Esophagus muscularis mucosa (tissue), 4 donors: ENCODE measurements at regions not wholly inside any gene's neighbourhood (a gene's known extent, or its start where the extent isn't known, plus 50 kb on each side); places are given as distances from the start of the nearest gene placed in this dataset.

Experiments used
- EP300 ChIP-seq: sonication (generic); formaldehyde crosslinking; IDR thresholded peaks from one replicate; pipeline ENCODE4 v1.6.1; 2017; ENCODE audit warnings: antibody characterized with exemption
- POLR2A ChIP-seq: fragments of 450-650 bp; IDR thresholded peaks from one replicate; pipeline ENCODE4 v1.6.1; 2017; ENCODE audit warnings: antibody characterized with exemption, moderate library complexity, mild to moderate bottlenecking, low read depth
- POLR2AphosphoS5 ChIP-seq, 2 donors: sonication (generic); formaldehyde crosslinking; IDR thresholded peaks; one replicate each; pipeline ENCODE4 v1.6.1; 2017; ENCODE audit warnings: antibody characterized with exemption in 2 of 2
- TF ChIP-seq, protein P1 (sequence below), 3 experiments: fragments of 200-600 bp in 2 of 3; fragments of 450-650 bp in 1 of 3; sonication (generic) in 2 of 3; IDR thresholded peaks; one replicate each; pipeline ENCODE4 v1.5.1; 2017 to 2019; ENCODE audit warnings: antibody characterized with exemption in 3 of 3, mild to moderate bottlenecking in 2 of 3, moderate library complexity in 1 of 3

DNA sequence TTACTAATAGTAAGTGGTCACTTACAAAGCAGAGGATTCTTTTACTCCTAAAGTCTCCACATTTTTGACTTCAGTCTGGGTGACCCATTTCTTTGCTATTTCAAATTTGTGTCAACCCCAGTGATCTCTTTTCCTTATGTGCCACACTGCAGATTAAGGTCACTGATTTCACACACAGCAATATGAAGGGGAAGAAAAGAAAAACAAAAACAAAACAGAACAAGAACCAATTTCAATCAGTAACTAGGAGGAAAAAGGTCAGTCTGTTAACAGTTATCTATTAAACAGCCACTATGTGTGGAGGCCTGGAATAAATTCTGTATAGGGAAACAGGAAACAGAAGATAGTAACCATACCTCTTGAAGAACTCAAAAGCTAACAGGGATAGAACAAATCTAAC is 72.0 kb upstream of the ACVR2A start:
- TF ChIP-seq POLR2AphosphoS5 (IDR thresholded peaks at IDR 0.05) (no peak), POLR2A (no peak), EP300 (no peak)
- TF ChIP-seq, protein P1, sequence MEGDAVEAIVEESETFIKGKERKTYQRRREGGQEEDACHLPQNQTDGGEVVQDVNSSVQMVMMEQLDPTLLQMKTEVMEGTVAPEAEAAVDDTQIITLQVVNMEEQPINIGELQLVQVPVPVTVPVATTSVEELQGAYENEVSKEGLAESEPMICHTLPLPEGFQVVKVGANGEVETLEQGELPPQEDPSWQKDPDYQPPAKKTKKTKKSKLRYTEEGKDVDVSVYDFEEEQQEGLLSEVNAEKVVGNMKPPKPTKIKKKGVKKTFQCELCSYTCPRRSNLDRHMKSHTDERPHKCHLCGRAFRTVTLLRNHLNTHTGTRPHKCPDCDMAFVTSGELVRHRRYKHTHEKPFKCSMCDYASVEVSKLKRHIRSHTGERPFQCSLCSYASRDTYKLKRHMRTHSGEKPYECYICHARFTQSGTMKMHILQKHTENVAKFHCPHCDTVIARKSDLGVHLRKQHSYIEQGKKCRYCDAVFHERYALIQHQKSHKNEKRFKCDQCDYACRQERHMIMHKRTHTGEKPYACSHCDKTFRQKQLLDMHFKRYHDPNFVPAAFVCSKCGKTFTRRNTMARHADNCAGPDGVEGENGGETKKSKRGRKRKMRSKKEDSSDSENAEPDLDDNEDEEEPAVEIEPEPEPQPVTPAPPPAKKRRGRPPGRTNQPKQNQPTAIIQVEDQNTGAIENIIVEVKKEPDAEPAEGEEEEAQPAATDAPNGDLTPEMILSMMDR (IDR thresholded peaks at IDR 0.05): no peak
